WTC11 (cell line): ENCODE measurements at regions not wholly inside any gene's neighbourhood (a gene's known extent, or its start where the extent isn't known, plus 50 kb on each side); places are given as distances from the start of the nearest gene placed in this dataset.

ENCODE experiments used
- ATAC-seq: fragments of 200-7000 bp; cut with Tn5 transposase; 2 replicates; pipeline ENCODE4 v1.10.0; 2021; ENCODE audit warnings: mild to moderate bottlenecking, moderate library complexity
- CTCF ChIA-PET: fragments of 300-600 bp; sonication (Branson Sonifier 250); formaldehyde crosslinking; loops from one replicate; lab custom pipeline; 2021; ENCODE audit warnings: antibody characterized with exemption; lab: Charles Lee
- POLR2A ChIA-PET: fragments of 350-600 bp; sonication (Branson Sonifier 250); formaldehyde crosslinking; loops from one replicate; lab custom pipeline; 2021; ENCODE audit warnings: antibody characterized with exemption; lab: Charles Lee
- DNase-seq: peaks from one replicate; pipeline ENCODE4 v3.0.0; 2021; ENCODE audit warnings: low spot score
- H3K27ac Mint-ChIP-seq: 2 replicates; pipeline ENCODE4 v1.8.0; 2021; ENCODE audit warnings: mixed read lengths
- H3K27me3 Mint-ChIP-seq: 2 replicates; pipeline ENCODE4 v1.8.0; 2021; ENCODE audit warnings: low read depth, mild to moderate bottlenecking, moderate library complexity, mixed read lengths
- H3K36me3 Mint-ChIP-seq: 2 replicates; pipeline ENCODE4 v1.8.0; 2021; ENCODE audit warnings: mixed read lengths
- H3K4me1 Mint-ChIP-seq: 2 replicates; pipeline ENCODE4 v1.8.0; 2022; ENCODE audit warnings: mixed read lengths
- H3K4me3 Mint-ChIP-seq: 2 replicates; pipeline ENCODE4 v1.8.0; 2021; ENCODE audit warnings: mild to moderate bottlenecking, moderate library complexity, mixed read lengths
- H3K9me3 Mint-ChIP-seq: 2 replicates; pipeline ENCODE4 v1.8.0; 2021; ENCODE audit warnings: mixed read lengths
- CBFB ChIP-seq: sonication (generic); formaldehyde crosslinking; IDR thresholded peaks from 2 replicates; pipeline ENCODE4 v1.8.1; 2022; ENCODE audit warnings: mild to moderate bottlenecking, low read depth, missing genetic modification reagents
- CTCF ChIP-seq: fragments of 200-600 bp; IDR thresholded peaks from 2 replicates; pipeline ENCODE4 v1.8.0; 2022; ENCODE audit warnings: antibody characterized with exemption
- ERG ChIP-seq: fragments of 250-450 bp; sonication (Bioruptor Pico); IDR thresholded peaks from 2 replicates; pipeline ENCODE4 v1.8.0; 2021; ENCODE audit warnings: mild to moderate bottlenecking
- FOXK1 ChIP-seq: sonication (generic); formaldehyde crosslinking; IDR thresholded peaks from 2 replicates; pipeline ENCODE4 v1.8.0; 2022; ENCODE audit warnings: mild to moderate bottlenecking, moderate library complexity, missing genetic modification reagents
- FOXP1 ChIP-seq: sonication (generic); formaldehyde crosslinking; IDR thresholded peaks from 2 replicates; pipeline ENCODE4 v1.8.0; 2022; ENCODE audit warnings: missing genetic modification reagents, mild to moderate bottlenecking, moderate library complexity, borderline replicate concordance
- GABPB1 ChIP-seq: sonication (generic); formaldehyde crosslinking; IDR thresholded peaks from 2 replicates; pipeline ENCODE4 v1.8.1; 2023; ENCODE audit warnings: mild to moderate bottlenecking, missing genetic modification reagents
- JUN ChIP-seq: sonication (generic); formaldehyde crosslinking; IDR thresholded peaks from 2 replicates; pipeline ENCODE4 v1.8.0; 2023; ENCODE audit warnings: mild to moderate bottlenecking, missing genetic modification reagents
- NFE2L1 ChIP-seq: sonication (generic); formaldehyde crosslinking; IDR thresholded peaks from 2 replicates; pipeline ENCODE4 v1.8.1; 2023; ENCODE audit warnings: missing genetic modification reagents
- RELA ChIP-seq: sonication (generic); formaldehyde crosslinking; IDR thresholded peaks from 2 replicates; pipeline ENCODE4 v1.8.1; 2022; ENCODE audit warnings: missing genetic modification reagents, mild to moderate bottlenecking, borderline replicate concordance
- ZNF232 ChIP-seq: sonication (generic); formaldehyde crosslinking; IDR thresholded peaks from 2 replicates; pipeline ENCODE4 v1.8.0; 2022; ENCODE audit warnings: mild to moderate bottlenecking, missing genetic modification reagents
- ZNF396 ChIP-seq: fragments of 250-450 bp; sonication (Bioruptor Pico); IDR thresholded peaks from 2 replicates; pipeline ENCODE4 v1.8.0; 2021; ENCODE audit warnings: mild to moderate bottlenecking, moderate library complexity, borderline replicate concordance
- TF ChIP-seq, protein P1 (sequence below): fragments of 250-450 bp; sonication (Bioruptor Pico); IDR thresholded peaks from 2 replicates; pipeline ENCODE4 v1.9.0; 2021; ENCODE audit warnings: mild to moderate bottlenecking, borderline replicate concordance
- TF ChIP-seq, protein P2 (sequence below): sonication (generic); formaldehyde crosslinking; IDR thresholded peaks from 2 replicates; pipeline ENCODE4 v1.8.0; 2022; ENCODE audit warnings: mild to moderate bottlenecking, missing genetic modification reagents
- TF ChIP-seq, protein P3 (sequence below): sonication (generic); formaldehyde crosslinking; IDR thresholded peaks from 2 replicates; pipeline ENCODE4 v1.8.1; 2022; ENCODE audit warnings: mild to moderate bottlenecking, missing genetic modification reagents, moderate library complexity, borderline replicate concordance
- TF ChIP-seq, protein P4 (sequence below): fragments of 250-450 bp; sonication (Bioruptor Pico); IDR thresholded peaks from 2 replicates; pipeline ENCODE4 v2.1.2; 2022; ENCODE audit warnings: mild to moderate bottlenecking, moderate library complexity
- TF ChIP-seq, protein P5 (sequence below): sonication (generic); formaldehyde crosslinking; conservative IDR thresholded peaks from 2 replicates; pipeline ENCODE4 v1.8.1; 2023; ENCODE audit warnings: mild to moderate bottlenecking, low read depth, missing genetic modification reagents, moderate library complexity

DNA sequence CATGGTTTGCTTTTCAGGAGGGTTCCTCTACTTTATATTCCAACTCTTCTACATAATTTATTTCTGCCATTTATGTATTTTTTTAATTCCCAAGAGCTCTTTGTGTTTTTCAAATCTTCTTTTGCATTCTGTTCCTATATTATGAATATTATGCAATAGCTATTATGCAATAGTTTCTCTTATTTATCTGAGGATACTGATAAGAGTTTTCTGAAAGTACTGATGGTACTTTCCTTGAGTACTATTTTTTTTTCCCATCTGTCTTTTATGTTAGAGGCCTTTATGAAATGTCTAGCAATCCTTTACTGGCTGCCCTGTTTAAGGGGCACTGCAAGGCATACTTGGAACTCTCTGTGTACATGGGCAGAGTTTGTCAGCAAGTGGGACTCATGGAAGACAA, 93.4 kb downstream of the SLC41A2 start:
- CTCF ChIA-PET: no interaction called here

GRCh38 chr12:104863296-104863948, 94.7 kb downstream of the SLC41A2 start:
- POLR2A ChIA-PET: no interaction called here
- CTCF ChIA-PET: interaction anchor here (0.7 kb wide), 1 partner anchor 405 kb away, joined by 3 read pairs; no protein-coding TSS in a partner anchor
- Mint-ChIP-seq H3K4me3 (no peak overlapping the region), H3K27ac (no peak overlapping the region), H3K4me1 (no peaks in the 10 kb centered on the region), H3K36me3 (no peaks in the 10 kb centered on the region), H3K9me3 (no peaks in the 10 kb centered on the region), H3K27me3 (no peaks in the 10 kb centered on the region; the same call in 1 of the 2 replicates)
- no peak for ATAC-seq
- TF ChIP-seq, protein P1, sequence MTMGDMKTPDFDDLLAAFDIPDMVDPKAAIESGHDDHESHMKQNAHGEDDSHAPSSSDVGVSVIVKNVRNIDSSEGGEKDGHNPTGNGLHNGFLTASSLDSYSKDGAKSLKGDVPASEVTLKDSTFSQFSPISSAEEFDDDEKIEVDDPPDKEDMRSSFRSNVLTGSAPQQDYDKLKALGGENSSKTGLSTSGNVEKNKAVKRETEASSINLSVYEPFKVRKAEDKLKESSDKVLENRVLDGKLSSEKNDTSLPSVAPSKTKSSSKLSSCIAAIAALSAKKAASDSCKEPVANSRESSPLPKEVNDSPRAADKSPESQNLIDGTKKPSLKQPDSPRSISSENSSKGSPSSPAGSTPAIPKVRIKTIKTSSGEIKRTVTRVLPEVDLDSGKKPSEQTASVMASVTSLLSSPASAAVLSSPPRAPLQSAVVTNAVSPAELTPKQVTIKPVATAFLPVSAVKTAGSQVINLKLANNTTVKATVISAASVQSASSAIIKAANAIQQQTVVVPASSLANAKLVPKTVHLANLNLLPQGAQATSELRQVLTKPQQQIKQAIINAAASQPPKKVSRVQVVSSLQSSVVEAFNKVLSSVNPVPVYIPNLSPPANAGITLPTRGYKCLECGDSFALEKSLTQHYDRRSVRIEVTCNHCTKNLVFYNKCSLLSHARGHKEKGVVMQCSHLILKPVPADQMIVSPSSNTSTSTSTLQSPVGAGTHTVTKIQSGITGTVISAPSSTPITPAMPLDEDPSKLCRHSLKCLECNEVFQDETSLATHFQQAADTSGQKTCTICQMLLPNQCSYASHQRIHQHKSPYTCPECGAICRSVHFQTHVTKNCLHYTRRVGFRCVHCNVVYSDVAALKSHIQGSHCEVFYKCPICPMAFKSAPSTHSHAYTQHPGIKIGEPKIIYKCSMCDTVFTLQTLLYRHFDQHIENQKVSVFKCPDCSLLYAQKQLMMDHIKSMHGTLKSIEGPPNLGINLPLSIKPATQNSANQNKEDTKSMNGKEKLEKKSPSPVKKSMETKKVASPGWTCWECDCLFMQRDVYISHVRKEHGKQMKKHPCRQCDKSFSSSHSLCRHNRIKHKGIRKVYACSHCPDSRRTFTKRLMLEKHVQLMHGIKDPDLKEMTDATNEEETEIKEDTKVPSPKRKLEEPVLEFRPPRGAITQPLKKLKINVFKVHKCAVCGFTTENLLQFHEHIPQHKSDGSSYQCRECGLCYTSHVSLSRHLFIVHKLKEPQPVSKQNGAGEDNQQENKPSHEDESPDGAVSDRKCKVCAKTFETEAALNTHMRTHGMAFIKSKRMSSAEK (CRISPR knock-in tag): no peak
- TF ChIP-seq ERG (CRISPR knock-in tag) (no peak), CTCF (no peak), ZNF232 (no peak), ZNF396 (CRISPR knock-in tag) (no peak), FOXK1 (no peak), NFE2L1 (CRISPR knock-in tag) (no peak), GABPB1 (no peak), JUN (CRISPR knock-in tag) (no peak), RELA (CRISPR knock-in tag) (no peak)
- TF ChIP-seq, protein P2, sequence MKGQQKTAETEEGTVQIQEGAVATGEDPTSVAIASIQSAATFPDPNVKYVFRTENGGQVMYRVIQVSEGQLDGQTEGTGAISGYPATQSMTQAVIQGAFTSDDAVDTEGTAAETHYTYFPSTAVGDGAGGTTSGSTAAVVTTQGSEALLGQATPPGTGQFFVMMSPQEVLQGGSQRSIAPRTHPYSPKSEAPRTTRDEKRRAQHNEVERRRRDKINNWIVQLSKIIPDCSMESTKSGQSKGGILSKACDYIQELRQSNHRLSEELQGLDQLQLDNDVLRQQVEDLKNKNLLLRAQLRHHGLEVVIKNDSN: no peak
- no peak for DNase-seq

More for the DNA sequence above, 93.4 kb downstream of the SLC41A2 start:
- ATAC-seq (no peak), DNase-seq (no peak)
- TF ChIP-seq, protein P3, sequence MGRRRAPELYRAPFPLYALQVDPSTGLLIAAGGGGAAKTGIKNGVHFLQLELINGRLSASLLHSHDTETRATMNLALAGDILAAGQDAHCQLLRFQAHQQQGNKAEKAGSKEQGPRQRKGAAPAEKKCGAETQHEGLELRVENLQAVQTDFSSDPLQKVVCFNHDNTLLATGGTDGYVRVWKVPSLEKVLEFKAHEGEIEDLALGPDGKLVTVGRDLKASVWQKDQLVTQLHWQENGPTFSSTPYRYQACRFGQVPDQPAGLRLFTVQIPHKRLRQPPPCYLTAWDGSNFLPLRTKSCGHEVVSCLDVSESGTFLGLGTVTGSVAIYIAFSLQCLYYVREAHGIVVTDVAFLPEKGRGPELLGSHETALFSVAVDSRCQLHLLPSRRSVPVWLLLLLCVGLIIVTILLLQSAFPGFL (CRISPR knock-in tag): no peak
- TF ChIP-seq, protein P4, sequence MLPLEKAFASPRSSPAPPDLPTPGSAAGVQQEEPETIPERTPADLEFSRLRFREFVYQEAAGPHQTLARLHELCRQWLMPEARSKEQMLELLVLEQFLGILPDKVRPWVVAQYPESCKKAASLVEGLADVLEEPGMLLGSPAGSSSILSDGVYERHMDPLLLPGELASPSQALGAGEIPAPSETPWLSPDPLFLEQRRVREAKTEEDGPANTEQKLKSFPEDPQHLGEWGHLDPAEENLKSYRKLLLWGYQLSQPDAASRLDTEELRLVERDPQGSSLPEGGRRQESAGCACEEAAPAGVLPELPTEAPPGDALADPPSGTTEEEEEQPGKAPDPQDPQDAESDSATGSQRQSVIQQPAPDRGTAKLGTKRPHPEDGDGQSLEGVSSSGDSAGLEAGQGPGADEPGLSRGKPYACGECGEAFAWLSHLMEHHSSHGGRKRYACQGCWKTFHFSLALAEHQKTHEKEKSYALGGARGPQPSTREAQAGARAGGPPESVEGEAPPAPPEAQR (CRISPR knock-in tag): no peak
- TF ChIP-seq FOXP1: no peak
- TF ChIP-seq CBFB (CRISPR knock-in tag): no peak
- TF ChIP-seq, protein P5, sequence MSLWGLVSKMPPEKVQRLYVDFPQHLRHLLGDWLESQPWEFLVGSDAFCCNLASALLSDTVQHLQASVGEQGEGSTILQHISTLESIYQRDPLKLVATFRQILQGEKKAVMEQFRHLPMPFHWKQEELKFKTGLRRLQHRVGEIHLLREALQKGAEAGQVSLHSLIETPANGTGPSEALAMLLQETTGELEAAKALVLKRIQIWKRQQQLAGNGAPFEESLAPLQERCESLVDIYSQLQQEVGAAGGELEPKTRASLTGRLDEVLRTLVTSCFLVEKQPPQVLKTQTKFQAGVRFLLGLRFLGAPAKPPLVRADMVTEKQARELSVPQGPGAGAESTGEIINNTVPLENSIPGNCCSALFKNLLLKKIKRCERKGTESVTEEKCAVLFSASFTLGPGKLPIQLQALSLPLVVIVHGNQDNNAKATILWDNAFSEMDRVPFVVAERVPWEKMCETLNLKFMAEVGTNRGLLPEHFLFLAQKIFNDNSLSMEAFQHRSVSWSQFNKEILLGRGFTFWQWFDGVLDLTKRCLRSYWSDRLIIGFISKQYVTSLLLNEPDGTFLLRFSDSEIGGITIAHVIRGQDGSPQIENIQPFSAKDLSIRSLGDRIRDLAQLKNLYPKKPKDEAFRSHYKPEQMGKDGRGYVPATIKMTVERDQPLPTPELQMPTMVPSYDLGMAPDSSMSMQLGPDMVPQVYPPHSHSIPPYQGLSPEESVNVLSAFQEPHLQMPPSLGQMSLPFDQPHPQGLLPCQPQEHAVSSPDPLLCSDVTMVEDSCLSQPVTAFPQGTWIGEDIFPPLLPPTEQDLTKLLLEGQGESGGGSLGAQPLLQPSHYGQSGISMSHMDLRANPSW (CRISPR knock-in tag): no peak
- Mint-ChIP-seq H3K36me3 (no peaks in the 10 kb centered on the region), H3K9me3 (no peaks in the 10 kb centered on the region), H3K4me1 (no peaks in the 10 kb centered on the region), H3K27ac (no peak overlapping the region), H3K27me3 (no peaks in the 10 kb centered on the region; the same call in 1 of the 2 replicates), H3K4me3 (no peak overlapping the region)
- POLR2A ChIA-PET: no interaction called here
